Astrocyte (in vitro differentiated cells and primary cell): ENCODE measurements at regions not wholly inside any gene's neighbourhood (a gene's known extent, or its start where the extent isn't known, plus 50 kb on each side); places are given as distances from the start of the nearest gene placed in this dataset.

Experiments used
- EZH2 ChIP-seq: IDR thresholded peaks from 2 replicates; pipeline ENCODE4 v1.6.1; 2012; ENCODE audit warnings: mild to moderate bottlenecking, low read length, inconsistent platforms; ENCODE audit not compliant: insufficient read depth
- TF ChIP-seq, protein P1 (sequence below): IDR thresholded peaks from 2 replicates; pipeline ENCODE4 v1.5.1; 2011; ENCODE audit warnings: low read depth, mild to moderate bottlenecking, inconsistent platforms, low read length, moderate library complexity; ENCODE audit not compliant: insufficient read depth

DNA sequence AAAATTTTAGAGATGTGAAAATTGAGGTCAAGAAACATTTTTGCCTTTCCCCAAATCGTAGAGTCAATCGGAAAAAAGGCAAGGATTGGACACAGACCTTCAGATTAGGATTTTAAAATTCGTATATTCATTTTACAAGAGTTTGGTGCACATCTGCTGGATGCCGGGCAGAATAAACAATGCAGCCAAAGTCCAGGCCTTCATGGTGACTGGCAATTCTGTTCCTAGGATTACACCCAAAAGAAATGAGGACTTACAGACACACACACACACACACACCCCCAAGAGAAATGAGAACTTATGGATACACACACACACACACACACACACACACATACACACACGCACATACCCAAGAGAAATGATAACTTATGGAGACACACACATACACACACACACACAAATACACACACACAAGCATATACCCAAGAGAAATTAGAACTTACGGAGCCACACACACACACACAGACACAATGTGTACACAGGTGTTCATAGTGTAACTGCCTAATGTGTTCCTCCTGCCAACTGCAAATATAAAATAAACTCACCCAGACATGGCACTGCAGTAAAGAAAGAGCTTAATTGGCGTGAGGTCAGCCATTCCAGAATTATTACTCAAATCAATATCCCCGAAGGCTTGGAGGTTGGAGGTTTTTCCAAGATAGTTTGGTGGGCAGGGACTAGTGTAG lies 165.7 kb upstream of the STS start:
- TF ChIP-seq, protein P1, sequence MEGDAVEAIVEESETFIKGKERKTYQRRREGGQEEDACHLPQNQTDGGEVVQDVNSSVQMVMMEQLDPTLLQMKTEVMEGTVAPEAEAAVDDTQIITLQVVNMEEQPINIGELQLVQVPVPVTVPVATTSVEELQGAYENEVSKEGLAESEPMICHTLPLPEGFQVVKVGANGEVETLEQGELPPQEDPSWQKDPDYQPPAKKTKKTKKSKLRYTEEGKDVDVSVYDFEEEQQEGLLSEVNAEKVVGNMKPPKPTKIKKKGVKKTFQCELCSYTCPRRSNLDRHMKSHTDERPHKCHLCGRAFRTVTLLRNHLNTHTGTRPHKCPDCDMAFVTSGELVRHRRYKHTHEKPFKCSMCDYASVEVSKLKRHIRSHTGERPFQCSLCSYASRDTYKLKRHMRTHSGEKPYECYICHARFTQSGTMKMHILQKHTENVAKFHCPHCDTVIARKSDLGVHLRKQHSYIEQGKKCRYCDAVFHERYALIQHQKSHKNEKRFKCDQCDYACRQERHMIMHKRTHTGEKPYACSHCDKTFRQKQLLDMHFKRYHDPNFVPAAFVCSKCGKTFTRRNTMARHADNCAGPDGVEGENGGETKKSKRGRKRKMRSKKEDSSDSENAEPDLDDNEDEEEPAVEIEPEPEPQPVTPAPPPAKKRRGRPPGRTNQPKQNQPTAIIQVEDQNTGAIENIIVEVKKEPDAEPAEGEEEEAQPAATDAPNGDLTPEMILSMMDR = no peak
- TF ChIP-seq EZH2 = no peak
